Activated T-cell treated with anti-CD3 and anti-CD28 coated beads, Interleukin-2, amount 50 U/mL, for 72 hours (primary cell): ENCODE measurements at regions not wholly inside any gene's neighbourhood (a gene's known extent, or its start where the extent isn't known, plus 50 kb on each side); places are given as distances from the start of the nearest gene placed in this dataset.

ENCODE experiments used
- ATAC-seq, 2 donors: fragments of 150-1000 bp; cut with Tn5 transposase; replicated peaks in 1 of 2; 2 replicates each; pipeline ENCODE4 v1.10.0; 2021; ENCODE audit warnings: moderate library complexity in 2 of 2, mild to moderate bottlenecking in 1 of 2
- DNase-seq, 2 donors: peaks; one replicate each; pipeline ENCODE4 v3.0.0; 2021 to 2022; ENCODE audit warnings: mixed read lengths in 1 of 2
- H3K27ac Mint-ChIP-seq: one replicate; pipeline ENCODE4 v1.8.0; 2022; ENCODE audit warnings: mild to moderate bottlenecking, moderate library complexity, mixed read lengths
- H3K27me3 Mint-ChIP-seq: one replicate; pipeline ENCODE4 v1.8.0; 2022; ENCODE audit warnings: low read depth, mixed read lengths
- H3K36me3 Mint-ChIP-seq, 2 donors: one replicate each; pipeline ENCODE4 v1.8.0; 2022; ENCODE audit warnings: mixed read lengths in 2 of 2, mild to moderate bottlenecking in 1 of 2; ENCODE audit not compliant: insufficient read depth in 2 of 2
- H3K4me1 Mint-ChIP-seq: one replicate; pipeline ENCODE4 v1.8.0; 2022; ENCODE audit warnings: low read depth, mixed read lengths
- H3K4me3 Mint-ChIP-seq, 2 donors: one replicate each; pipeline ENCODE4 v1.8.0; 2022; ENCODE audit warnings: mild to moderate bottlenecking in 2 of 2, mixed read lengths in 2 of 2, moderate library complexity in 2 of 2
- H3K9me3 Mint-ChIP-seq, 2 donors: one replicate each; pipeline ENCODE4 v1.8.0; 2022; ENCODE audit warnings: mixed read lengths in 2 of 2

- no peak overlapping the region for H3K27ac Mint-ChIP-seq
- H3K27me3 Mint-ChIP-seq, result no peaks in the 10 kb centered on the region
- no peaks in the 10 kb centered on the region for H3K36me3 Mint-ChIP-seq
- no peaks in the 10 kb centered on the region for H3K9me3 Mint-ChIP-seq
- DNase-seq, result no peak
- ATAC-seq, result no peak
- no peak overlapping the region for H3K4me3 Mint-ChIP-seq
- no peaks in the 10 kb centered on the region for H3K4me1 Mint-ChIP-seq
These were observed 1093.4 kb downstream of the EFNB2 start for GRCh38 chr13:105442040-105442439.

GRCh38 chr13:105441051-105441750, 1094.3 kb downstream of the EFNB2 start:
- H3K27me3 Mint-ChIP-seq, result no peaks in the 10 kb centered on the region
- no peak for ATAC-seq
- H3K36me3 Mint-ChIP-seq, result no peaks in the 10 kb centered on the region
- no peak for DNase-seq
- no peaks in the 10 kb centered on the region for H3K4me1 Mint-ChIP-seq
- H3K9me3 Mint-ChIP-seq, result no peaks in the 10 kb centered on the region
- no peak overlapping the region for H3K27ac Mint-ChIP-seq
- no peak overlapping the region for H3K4me3 Mint-ChIP-seq

GRCh38 chr13:105436943-105437342, 1098.5 kb downstream of the EFNB2 start:
- Mint-ChIP-seq H3K9me3 (no peaks in the 10 kb centered on the region), H3K36me3 (no peaks in the 10 kb centered on the region), H3K27me3 (no peaks in the 10 kb centered on the region), H3K27ac (no peak overlapping the region), H3K4me3 (no peak overlapping the region), H3K4me1 (no peaks in the 10 kb centered on the region)
- ATAC-seq, result no peak
- DNase-seq, result no peak

GRCh38 chr13:105432438-105432837, 1103.0 kb downstream of the EFNB2 start:
- Mint-ChIP-seq H3K36me3 (no peaks in the 10 kb centered on the region), H3K4me3 (no peak overlapping the region), H3K4me1 (no peaks in the 10 kb centered on the region), H3K27ac (no peak overlapping the region), H3K27me3 (no peaks in the 10 kb centered on the region), H3K9me3 (no peaks in the 10 kb centered on the region)
- DNase-seq, result no peak
- no peak for ATAC-seq

- Mint-ChIP-seq H3K36me3 (no peaks in the 10 kb centered on the region), H3K4me1 (no peaks in the 10 kb centered on the region), H3K27me3 (no peaks in the 10 kb centered on the region), H3K9me3 (no peaks in the 10 kb centered on the region), H3K4me3 (no peak overlapping the region), H3K27ac (no peak overlapping the region)
- DNase-seq (no peak), ATAC-seq (no peak)
These were observed 1106.7 kb downstream of the EFNB2 start for GRCh38 chr13:105428811-105429210.

GRCh38 chr13:105426441-105426840, 1109.0 kb downstream of the EFNB2 start:
- Mint-ChIP-seq H3K27me3 (no peaks in the 10 kb centered on the region), H3K4me3 (no peak overlapping the region), H3K4me1 (no peaks in the 10 kb centered on the region), H3K27ac (no peak overlapping the region), H3K9me3 (no peaks in the 10 kb centered on the region), H3K36me3 (no peaks in the 10 kb centered on the region)
- ATAC-seq (no peak), DNase-seq (no peak)

GRCh38 chr13:105414639-105415038, 1120.8 kb downstream of the EFNB2 start:
- Mint-ChIP-seq H3K4me1 (no peaks in the 10 kb centered on the region), H3K27ac (no peak overlapping the region), H3K27me3 (no peaks in the 10 kb centered on the region), H3K9me3 (no peaks in the 10 kb centered on the region), H3K36me3 (no peaks in the 10 kb centered on the region), H3K4me3 (no peak overlapping the region)
- no peak for DNase-seq
- ATAC-seq, result no peak

GRCh38 chr13:105412171-105412570, 1123.3 kb downstream of the EFNB2 start:
- Mint-ChIP-seq H3K4me3 (no peak overlapping the region), H3K4me1 (no peaks in the 10 kb centered on the region), H3K36me3 (no peaks in the 10 kb centered on the region), H3K27me3 (no peaks in the 10 kb centered on the region), H3K9me3 (no peaks in the 10 kb centered on the region), H3K27ac (no peak overlapping the region)
- DNase-seq (no peak), ATAC-seq (no peak)

GRCh38 chr13:105410602-105411001, 1124.9 kb downstream of the EFNB2 start:
- no peaks in the 10 kb centered on the region for H3K4me1 Mint-ChIP-seq
- ATAC-seq (no peak), DNase-seq (peak; percentile 9 to 41)
- H3K27me3 Mint-ChIP-seq, result no peaks in the 10 kb centered on the region
- H3K27ac Mint-ChIP-seq, result no peak overlapping the region
- no peaks in the 10 kb centered on the region for H3K36me3 Mint-ChIP-seq
- H3K9me3 Mint-ChIP-seq, result no peaks in the 10 kb centered on the region
- no peak overlapping the region for H3K4me3 Mint-ChIP-seq

GRCh38 chr13:105406551-105406950, 1128.9 kb downstream of the EFNB2 start:
- H3K27ac Mint-ChIP-seq, result no peak overlapping the region
- no peaks in the 10 kb centered on the region for H3K27me3 Mint-ChIP-seq
- no peak for DNase-seq
- no peaks in the 10 kb centered on the region for H3K36me3 Mint-ChIP-seq
- H3K9me3 Mint-ChIP-seq, result no peaks in the 10 kb centered on the region
- no peaks in the 10 kb centered on the region for H3K4me1 Mint-ChIP-seq
- no peak overlapping the region for H3K4me3 Mint-ChIP-seq
- ATAC-seq, result no peak

GRCh38 chr13:105403086-105403485, 1132.4 kb downstream of the EFNB2 start:
- Mint-ChIP-seq H3K36me3 (no peaks in the 10 kb centered on the region), H3K9me3 (no peaks in the 10 kb centered on the region), H3K27me3 (no peaks in the 10 kb centered on the region), H3K4me1 (no peaks in the 10 kb centered on the region), H3K27ac (no peak overlapping the region), H3K4me3 (no peak overlapping the region)
- DNase-seq (no peak), ATAC-seq (no peak)

- no peak overlapping the region for H3K4me3 Mint-ChIP-seq
- H3K9me3 Mint-ChIP-seq, result no peaks in the 10 kb centered on the region
- no peaks in the 10 kb centered on the region for H3K36me3 Mint-ChIP-seq
These were observed 1140.4 kb downstream of the EFNB2 start for GRCh38 chr13:105395041-105395440.

GRCh38 chr13:105389373-105389772, 1146.1 kb downstream of the EFNB2 start:
- Mint-ChIP-seq H3K27ac (no peak overlapping the region), H3K36me3 (no peaks in the 10 kb centered on the region), H3K4me3 (no peak overlapping the region), H3K27me3 (no peaks in the 10 kb centered on the region), H3K4me1 (no peaks in the 10 kb centered on the region), H3K9me3 (no peaks in the 10 kb centered on the region)
- ATAC-seq, result no peak
- DNase-seq, result no peak

More at GRCh38 chr13:105395041-105395440, 1140.4 kb downstream of the EFNB2 start:
- no peaks in the 10 kb centered on the region for H3K4me1 Mint-ChIP-seq
- H3K27me3 Mint-ChIP-seq, result no peaks in the 10 kb centered on the region
- H3K27ac Mint-ChIP-seq, result no peak overlapping the region
- DNase-seq (no peak), ATAC-seq (no peak)

- Mint-ChIP-seq H3K27me3 (no peaks in the 10 kb centered on the region), H3K4me3 (no peak overlapping the region), H3K4me1 (no peaks in the 10 kb centered on the region), H3K27ac (no peak overlapping the region), H3K36me3 (no peaks in the 10 kb centered on the region), H3K9me3 (no peaks in the 10 kb centered on the region)
- DNase-seq (no peak), ATAC-seq (no peak)
These were observed 1158.0 kb downstream of the EFNB2 start for GRCh38 chr13:105377452-105377851.
